HG03575 (cell line): ENCODE measurements at regions not wholly inside any gene's neighbourhood (a gene's known extent, or its start where the extent isn't known, plus 50 kb on each side); places are given as distances from the start of the nearest gene placed in this dataset.

Source experiments
- ATAC-seq: cut with Tn5 transposase; IDR thresholded peaks from one replicate; pipeline ENCODE4 v1.9.1; 2021; ENCODE audit not compliant: unreplicated experiment, insufficient number of reproducible peaks, low FRiP score; ENCODE audit errors: extremely low read depth

DNA sequence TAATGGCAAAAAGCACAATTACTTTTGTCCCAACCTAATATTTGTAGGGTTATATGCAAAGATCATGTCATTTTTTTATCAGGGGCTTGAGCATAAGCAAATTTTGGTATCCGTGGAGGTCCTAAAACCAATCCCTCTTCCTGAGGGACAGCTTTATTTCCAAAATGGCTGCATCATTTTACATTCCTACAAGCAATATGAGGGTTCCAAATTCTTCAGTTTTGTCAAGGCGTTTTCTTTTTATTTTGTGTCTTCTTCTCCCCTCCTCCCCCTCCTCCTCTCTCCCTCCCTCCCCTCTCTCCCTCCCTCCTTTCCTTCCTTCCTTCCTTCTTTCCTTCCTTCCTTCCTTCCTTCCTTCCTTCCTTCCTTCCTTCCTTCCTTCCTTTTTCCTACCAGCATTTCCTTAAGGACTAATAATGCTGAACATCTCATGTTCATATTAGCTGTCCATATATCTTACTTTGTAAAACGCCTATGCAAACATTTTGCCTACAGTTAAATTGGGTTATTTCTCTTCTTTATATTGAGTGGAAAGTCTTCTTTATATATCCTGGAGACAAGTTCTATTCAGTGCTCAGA, 881.8 kb downstream of the DCDC2C start:
- ATAC-seq: no peak

DNA sequence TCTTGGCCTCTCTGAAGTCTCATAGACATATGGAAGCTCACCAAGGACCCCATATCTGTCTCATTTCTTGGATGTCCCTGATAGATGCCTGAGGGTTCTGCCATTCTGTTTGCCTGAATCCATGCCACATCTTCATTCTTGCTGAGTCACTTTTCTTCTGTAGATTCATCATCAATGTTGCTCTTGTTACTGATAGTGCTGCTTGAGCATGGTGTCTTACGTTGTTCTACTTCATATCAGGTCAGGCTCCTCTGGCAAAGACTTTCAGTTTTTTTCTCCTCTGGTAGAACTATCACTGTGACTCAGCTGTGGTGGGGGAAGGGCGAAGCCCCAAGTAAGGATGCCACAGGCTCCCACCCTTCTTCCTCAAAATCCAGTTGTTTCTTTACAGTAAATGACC, 885.2 kb downstream of the DCDC2C start:
- no peak for ATAC-seq

DNA sequence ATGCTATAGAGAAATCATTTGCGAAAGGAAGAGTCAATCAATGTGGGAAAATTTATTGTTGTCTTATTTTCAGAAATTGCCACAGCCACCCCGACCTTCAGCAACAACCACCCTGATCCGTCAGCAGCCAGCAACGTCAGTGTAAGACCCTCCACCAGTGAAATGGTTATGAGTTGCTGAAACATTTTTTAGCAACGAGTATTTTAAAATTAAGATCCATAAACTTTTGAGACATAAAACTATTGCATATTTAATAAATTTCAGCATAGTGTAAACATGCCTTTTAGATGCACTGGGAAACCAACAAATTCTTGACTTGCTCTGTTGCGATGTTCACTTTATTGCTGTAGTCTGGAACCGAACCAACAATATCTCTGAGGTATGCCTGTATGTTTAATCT, 887.9 kb downstream of the DCDC2C start:
- no peak for ATAC-seq

DNA sequence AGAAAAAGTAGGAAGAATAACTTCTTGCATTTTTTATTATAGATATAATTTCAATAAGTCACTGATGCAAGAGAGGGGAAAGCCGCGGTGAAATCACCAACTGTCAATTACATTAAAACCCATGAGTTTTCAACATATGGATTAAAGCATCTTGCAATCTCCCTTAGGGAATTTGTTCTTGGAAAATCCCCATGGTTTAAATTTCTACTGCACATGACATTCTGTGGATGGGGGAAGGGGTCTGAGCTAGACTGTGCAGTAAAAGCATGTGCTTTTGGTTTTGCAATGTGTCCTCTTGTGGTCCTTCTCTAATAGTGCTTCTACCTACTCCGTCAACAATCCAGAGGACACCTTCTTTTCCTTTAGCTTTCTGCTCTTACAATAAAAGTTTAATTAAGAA, 894.0 kb downstream of the DCDC2C start:
- ATAC-seq: no peak

DNA sequence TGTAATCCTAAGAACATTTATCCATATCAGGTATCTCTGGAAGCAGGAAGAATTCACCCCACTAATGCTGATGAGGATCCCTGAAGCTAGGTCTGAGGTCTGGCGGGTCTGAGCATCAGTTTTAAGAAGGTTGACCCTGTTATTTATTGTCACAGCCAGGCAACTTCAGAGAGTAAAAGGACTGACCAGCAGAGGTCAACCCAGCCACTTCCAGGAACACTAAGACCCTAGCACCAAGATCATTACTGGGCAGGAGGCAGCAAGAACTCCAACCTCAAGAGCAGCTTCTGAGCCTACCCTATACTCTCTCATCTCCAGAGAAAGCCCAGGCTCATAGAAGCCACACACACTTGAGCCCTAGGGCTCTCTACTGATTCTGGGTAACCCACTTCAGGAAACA, 901.4 kb downstream of the DCDC2C start:
- no peak for ATAC-seq

DNA sequence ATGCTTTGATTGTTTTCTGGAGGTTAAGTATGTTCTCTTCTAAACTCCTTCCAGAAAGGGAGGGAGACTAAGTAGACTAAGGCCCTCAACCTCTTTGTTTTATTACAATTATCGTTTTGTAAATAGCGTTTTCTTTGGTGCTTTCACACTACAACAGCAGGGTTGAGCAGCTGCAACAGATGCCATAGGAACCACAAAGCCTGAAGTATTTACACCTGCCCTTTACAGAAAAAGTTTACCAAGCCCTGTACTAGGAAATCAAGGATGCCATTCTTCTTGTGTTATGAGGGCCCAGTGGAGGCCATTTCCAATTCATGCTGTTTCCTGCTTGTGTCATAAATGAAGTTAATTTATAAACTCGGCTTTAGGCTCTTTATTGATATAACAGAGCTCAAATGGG, 914.8 kb downstream of the DCDC2C start:
- no peak for ATAC-seq

DNA sequence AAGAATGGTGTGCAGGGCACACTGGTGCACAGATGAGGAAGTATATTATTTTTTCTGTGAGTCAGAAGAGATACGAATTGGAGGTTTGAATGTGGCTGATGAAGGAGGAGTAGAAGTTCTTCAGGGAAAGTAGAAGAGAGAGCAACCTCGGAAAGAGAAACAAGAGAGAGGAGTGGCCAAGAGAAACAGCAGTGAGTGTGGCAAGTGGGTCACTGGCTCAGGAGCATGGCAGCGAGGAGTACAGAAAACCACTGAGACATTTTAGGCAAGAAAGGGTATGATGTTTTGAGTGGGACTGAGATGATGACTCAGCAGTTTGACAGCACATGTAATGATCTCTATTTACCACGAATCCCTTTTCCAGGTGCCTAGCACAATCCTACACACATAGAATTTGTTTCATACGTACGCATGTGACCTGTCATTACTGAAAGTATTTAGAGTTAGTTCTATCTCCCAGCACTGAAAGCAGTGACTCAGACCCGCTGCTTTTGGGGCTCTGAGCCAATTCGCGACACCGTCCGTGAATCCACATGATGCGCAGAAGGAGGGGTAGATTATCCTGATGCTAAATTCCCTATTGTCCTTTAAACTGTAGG, 915.4 kb downstream of the DCDC2C start:
- no peak for ATAC-seq

DNA sequence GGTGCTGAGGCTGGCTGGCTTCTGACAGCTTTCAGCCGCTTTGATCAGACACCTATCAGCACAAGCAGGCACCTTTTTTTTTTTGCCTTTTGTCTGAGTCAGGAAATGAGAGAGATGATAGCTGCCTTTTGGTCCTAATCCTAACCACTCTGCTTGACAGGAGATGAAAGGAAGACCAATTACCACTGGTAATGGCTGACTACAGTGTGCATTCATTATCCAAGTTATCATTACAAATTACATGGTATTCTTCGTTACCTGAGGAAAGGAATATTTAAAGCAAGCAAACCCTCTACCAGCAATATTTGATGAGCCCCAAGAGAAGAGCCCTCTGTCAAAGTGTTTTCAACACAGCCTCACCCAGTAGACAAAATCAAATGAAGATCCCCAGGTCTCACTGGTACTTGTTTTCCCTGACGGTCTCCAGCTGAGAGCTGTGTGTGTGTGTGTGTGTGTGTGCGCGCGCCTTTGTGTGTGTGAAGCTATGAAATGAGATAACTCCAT, 925.7 kb downstream of the DCDC2C start:
- no peak for ATAC-seq

DNA sequence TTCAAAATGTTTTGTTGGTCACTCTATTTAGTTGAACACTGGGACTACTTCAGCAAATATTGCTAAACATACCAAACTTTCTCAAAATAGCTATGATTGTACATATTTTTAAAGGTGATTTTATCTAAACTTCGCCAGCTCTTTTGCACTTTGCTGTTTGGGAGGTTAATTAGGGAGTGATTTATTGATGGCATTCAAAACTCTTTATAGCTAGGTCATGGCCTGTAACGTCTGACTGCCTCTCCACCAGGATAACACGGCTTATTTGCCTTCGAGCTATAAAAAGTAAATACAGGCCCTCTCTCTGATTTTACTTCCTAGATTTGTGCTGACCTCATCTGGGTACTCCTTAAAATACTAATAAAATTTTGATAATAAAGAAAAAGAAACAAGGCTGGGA, 931.9 kb downstream of the DCDC2C start:
- no peak for ATAC-seq

DNA sequence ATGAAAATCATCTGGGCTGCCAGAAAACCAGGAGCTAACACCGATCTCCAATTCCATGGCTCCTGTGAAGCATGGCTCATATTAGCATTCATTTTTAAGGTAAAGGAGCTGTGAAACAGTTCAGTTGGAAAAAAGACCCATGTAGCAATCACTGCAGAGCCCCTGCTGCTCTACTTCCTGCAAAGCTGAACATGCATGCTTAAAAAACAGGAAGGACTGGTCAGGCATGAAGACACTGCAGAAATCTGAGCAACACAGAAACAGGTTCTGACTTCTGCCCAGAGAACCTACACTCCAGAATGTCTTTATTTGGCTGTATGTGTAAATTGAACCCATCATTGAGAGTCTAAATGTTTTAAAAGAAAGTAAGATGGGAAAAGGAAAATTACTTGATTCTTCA, 950.6 kb downstream of the DCDC2C start:
- ATAC-seq: no peak

DNA sequence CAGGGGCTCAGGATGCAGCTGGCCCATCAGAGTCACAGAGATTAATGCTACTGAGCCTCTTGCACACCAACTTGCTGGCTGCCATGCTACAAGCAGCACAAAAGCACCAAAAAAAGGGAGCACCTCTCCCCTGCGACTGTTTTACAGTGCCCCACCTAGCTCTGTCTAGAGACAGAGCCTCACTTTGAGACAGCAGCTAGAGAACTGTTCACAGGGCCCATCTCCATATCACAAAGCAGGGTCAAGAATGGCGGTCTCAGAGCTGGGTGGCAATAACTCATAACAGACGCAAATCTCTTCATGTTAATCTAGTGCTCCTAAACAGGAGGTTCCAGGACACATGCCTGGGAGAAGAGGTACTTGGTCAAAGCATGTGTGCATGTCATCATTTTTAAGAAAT, 953.0 kb downstream of the DCDC2C start:
- ATAC-seq: no peak

DNA sequence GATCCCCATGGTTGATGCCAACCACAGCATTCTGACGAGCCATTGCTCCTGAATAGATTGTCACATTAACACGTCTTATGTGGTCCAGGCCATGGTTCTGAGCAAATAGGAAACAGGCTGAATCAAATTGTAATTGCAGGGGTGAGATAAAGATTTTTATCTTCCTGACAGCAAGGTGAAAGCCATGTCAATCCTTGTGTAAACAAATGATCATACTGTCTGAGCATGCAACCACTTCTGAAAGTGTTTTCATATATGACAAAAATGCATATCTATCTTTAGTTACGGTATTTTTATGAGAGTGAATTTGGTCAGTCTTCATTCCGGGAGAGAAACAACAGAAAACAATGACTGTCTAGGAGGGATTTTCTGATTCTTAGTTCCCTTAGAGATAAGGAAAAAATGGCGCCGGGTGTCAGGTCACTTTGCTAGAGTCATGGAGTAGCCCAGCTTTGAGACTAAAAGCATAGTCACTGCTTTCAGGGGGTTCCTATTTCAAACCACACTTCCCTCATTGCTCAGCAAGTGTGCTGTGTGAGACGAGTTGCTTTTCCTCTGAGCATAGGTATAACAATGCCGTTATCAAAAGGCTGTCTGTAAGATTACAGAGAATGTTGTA, 958.9 kb downstream of the DCDC2C start:
- ATAC-seq: no peak

DNA sequence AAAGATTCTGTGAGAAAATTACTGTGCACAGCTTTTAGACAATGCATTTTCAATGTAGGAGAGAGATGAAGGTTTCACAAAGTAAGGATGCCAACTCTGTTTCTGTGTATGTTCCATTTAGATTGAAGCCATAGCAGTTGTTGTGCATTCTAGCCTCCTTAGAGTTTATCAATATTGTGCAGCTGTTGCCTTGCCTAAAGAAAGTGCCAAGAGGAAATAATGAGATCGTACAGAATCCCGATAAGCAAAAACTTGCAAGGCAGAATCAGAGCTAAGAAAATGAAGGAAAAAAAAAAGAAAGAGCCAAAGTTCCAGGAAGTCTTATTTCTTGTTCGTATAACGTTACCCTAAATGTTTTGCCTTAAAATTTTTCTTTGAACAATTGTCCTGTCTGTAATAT, 965.0 kb downstream of the DCDC2C start:
- ATAC-seq: no peak

DNA sequence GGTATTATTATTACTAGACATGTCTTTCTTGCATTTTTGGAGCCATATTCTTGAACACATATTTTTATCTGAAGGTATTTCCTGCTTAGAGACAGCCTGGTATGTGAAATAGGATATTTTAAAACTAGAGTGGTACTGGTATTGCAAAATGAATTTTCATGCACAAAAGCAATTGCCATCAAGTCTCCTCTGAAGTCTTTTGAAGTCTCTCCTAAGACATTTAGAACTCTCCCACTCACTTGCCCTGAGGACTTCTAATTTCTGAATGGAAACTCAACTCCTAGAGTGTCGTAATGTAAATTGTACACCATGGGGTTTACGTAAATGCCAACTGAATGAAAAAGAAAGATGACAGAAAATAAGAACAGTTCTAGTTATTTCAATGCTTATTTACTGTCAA, 967.0 kb downstream of the DCDC2C start:
- ATAC-seq: no peak

DNA sequence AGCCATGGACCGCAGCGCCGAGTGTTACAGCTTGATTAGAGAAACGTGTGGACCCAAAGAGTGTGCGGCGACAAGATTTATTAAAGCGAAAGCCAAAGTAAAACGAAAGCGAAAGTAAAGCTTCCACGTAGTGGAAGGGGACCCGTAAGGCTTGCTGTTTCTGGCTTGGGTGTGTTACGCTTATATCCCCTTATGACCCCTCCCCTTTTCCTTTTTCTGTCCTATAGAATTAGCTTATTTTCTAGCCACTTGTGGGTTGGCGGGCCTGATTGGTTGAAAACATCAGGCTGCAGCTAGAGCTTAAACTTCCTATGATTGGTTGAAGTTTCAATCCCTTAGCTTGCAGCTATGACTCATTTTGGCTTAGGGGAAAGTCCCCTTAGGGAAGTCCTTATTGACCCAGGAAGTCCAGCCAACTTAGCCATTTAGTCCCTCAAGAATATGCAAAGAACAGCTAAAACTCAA, 969.7 kb downstream of the DCDC2C start:
- no peak for ATAC-seq

DNA sequence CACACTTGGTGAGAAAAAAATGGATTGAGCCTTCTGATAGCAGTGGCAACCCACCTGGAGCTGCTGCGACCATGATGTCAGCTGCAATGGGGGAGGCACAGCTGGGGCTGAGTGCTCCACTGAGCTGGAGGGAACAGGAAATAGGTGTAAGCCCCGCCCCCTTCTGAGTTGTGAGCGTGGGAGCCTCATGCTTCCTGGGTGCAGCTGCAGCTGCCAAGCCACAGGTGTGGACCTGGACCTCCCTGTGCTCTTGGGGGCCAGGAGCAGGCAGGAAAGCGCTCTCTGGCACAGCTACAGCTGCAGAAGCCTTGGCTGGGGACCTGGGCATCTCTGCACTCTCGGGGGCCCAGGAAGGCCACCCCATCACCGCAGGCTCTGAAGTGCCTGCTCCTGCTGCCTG, 970.6 kb downstream of the DCDC2C start:
- no peak for ATAC-seq

DNA sequence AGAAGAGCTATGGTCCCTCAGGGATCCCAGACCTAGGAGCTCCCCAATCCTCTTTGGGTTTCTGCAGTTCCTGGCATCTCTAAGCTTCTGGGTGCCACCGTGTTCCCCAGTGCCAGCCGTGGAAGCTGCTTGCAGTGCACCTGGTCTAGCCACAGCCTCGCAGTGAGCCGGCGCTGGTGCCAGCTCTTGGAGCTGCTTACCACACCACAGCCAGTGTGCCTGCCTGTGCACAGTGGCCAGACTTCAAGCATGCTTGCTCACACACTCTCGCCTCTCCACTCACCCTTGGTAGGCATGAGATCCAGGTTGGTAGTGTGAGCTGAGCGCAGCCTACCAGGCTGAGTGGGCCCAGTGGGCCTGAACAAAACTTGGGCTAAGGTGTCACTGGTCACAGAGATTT, 971.9 kb downstream of the DCDC2C start:
- ATAC-seq: no peak

DNA sequence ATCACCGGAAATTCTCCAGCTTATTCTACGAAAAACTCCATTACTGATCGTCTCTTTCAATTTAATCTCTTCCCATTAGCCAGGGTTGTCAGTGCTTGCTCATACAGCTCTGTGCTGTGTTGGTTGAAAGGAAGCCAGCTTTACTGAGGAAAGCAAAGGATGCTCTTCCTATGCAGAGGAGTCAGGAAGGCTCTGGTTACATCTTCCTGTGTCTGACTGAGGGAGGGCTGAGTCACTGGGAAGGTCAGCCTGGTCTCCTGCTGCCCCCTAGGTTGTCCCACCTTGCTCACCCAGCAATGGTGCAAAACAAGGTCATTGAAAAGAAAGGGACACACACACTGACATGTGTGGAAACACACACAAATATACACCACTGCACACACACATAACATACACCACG, 975.6 kb downstream of the DCDC2C start:
- no peak for ATAC-seq

DNA sequence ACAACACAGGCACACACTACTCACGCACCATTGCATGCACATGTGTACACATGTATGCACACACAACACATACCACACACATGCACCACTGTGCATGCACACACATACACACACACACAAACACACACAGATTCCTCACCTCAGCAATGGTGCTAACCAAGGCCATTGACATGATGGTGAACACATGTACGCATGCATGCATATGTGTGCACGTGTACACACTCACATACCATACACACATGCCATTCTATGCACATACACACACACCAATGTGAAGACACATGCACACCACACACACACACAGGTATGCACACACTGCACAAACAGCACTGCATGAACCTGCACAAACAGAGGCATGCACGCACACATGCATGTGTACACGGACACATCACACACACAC, 976.0 kb downstream of the DCDC2C start:
- ATAC-seq: no peak

DNA sequence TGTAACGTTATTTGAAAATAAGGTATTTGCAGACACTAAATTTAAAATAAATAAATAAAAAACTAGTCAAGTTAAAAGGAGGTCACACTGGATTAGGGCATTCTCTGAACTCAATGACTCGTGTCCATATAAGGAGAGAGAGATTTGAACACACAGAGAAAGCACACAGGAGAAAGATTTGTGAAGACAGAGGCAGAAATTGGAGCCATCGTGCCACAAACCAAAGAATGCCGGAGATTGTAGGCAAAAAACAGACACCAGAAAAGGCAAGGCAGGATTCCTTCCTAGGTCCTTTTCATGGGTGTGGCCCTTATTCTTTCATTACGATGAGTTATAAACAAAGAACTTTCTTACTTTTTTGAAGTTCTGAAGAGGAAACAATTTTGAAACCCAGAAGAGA, 981.5 kb downstream of the DCDC2C start:
- ATAC-seq: no peak

DNA sequence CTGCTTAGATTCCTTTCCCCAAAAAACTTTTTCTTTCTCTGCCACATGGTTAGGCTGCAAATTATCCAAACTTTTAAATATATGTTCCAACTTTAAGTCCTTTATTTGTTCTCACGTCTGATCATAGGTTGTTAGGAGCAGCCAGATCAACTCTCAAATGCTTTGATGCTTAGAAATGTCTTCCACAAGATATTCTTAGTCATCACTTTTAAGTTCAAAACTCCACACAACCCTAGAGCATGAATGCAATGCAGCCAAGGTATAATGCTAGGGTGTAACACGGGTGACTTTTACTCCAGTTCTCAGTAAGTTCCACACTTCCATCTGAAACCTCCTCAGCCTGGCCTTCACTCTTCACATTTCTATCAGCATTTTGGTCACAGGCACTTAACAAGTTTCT, 987.5 kb downstream of the DCDC2C start:
- no peak for ATAC-seq
